Right lobe of liver (tissue), 4 donors: ENCODE measurements at regions not wholly inside any gene's neighbourhood (a gene's known extent, or its start where the extent isn't known, plus 50 kb on each side); places are given as distances from the start of the nearest gene placed in this dataset.

Source experiments
- CTCF ChIP-seq, 4 donors: fragments of 200-600 bp in 3 of 4; fragments of 450-650 bp in 1 of 4; IDR thresholded peaks; one replicate each; pipeline versions ENCODE4 v1.5.1 to v1.8.0; 2016 to 2022; ENCODE audit warnings: antibody characterized with exemption in 4 of 4, mild to moderate bottlenecking in 2 of 4
- POLR2A ChIP-seq: fragments of 450-650 bp; IDR thresholded peaks from one replicate; pipeline ENCODE4 v1.6.1; 2017; ENCODE audit warnings: antibody characterized with exemption, mild to moderate bottlenecking
- donor health status: DM: no; HTN: no; CAD: no.
- donor health status: DM: no; HTN: no; CAD: no.
- donor health status: DM: no; HTN: yes; CAD: no.

- TF ChIP-seq CTCF (IDR thresholded peaks at IDR 0.05) (no peak), POLR2A (no peak)
These were observed 381.9 kb upstream of the CCL2 start for GRCh38 chr17:33873201-33873617.
